Fibroblast of skin of abdomen (primary cell): ENCODE measurements at regions not wholly inside any gene's neighbourhood (a gene's known extent, or its start where the extent isn't known, plus 50 kb on each side); places are given as distances from the start of the nearest gene placed in this dataset.
"Not testable (repeated sequence)": the region's sequence is repeated elsewhere in the genome, so short reads cannot be mapped to it uniquely, and the experiment has no call there.

ENCODE experiments used
- DNase-seq: peaks from one replicate; pipeline ENCODE4 v3.0.0-alpha.2; 2013

GRCh38 chr16:54879681-54880080 lies 51.0 kb upstream of the IRX5 start:
- peak; percentile 31 for DNase-seq

- peak; percentile 30 for DNase-seq
Observed at GRCh38 chr16:54878301-54878700, 52.4 kb upstream of the IRX5 start.

GRCh38 chr16:54875443-54875842 lies 55.2 kb upstream of the IRX5 start:
- DNase-seq, result peak; percentile 31

- DNase-seq, result not testable (repeated sequence)
Observed at GRCh38 chr16:54873716-54874373, 56.8 kb upstream of the IRX5 start.

- peak; percentile 56 for DNase-seq
Observed at GRCh38 chr16:54873071-54873470, 57.6 kb upstream of the IRX5 start.

- no peak for DNase-seq
Observed at GRCh38 chr16:54870151-54870550, 60.5 kb upstream of the IRX5 start.

GRCh38 chr16:54867302-54867832 lies 63.3 kb upstream of the IRX5 start:
- no peak for DNase-seq

GRCh38 chr16:54862529-54862928 lies 68.1 kb upstream of the IRX5 start:
- no peak for DNase-seq

- no peak for DNase-seq
Observed at GRCh38 chr16:54856871-54857270, 73.8 kb upstream of the IRX5 start.

GRCh38 chr16:54847609-54848008 lies 83.1 kb upstream of the IRX5 start:
- no peak for DNase-seq

- DNase-seq, result peak; percentile 26
Observed at GRCh38 chr16:54847207-54847606, 83.5 kb upstream of the IRX5 start.

- DNase-seq, result peak; percentile 30
Observed at GRCh38 chr16:54846766-54847165, 83.9 kb upstream of the IRX5 start.

GRCh38 chr16:54843424-54843750 lies 87.3 kb upstream of the IRX5 start:
- no peak for DNase-seq

GRCh38 chr16:54842743-54843423 lies 87.8 kb upstream of the IRX5 start:
- no peak for DNase-seq

- DNase-seq, result no peak
Observed at GRCh38 chr16:54829691-54830090, 101.0 kb upstream of the IRX5 start.

- no peak for DNase-seq
Observed at GRCh38 chr16:54822892-54823291, 107.8 kb upstream of the IRX5 start.

GRCh38 chr16:54822492-54822891 lies 108.2 kb upstream of the IRX5 start:
- DNase-seq, result no peak

GRCh38 chr16:54821731-54822130 lies 108.9 kb upstream of the IRX5 start:
- no peak for DNase-seq

GRCh38 chr16:54817940-54818574 lies 112.6 kb upstream of the IRX5 start:
- DNase-seq, result no peak

- peak; percentile 34 for DNase-seq
Observed at GRCh38 chr16:54817432-54817831, 113.2 kb upstream of the IRX5 start.

- no peak for DNase-seq
Observed at GRCh38 chr16:54816471-54816870, 114.2 kb upstream of the IRX5 start.

GRCh38 chr16:54815177-54815576 lies 115.5 kb upstream of the IRX5 start:
- no peak for DNase-seq

- no peak for DNase-seq
Observed at GRCh38 chr16:54813778-54814177, 116.9 kb upstream of the IRX5 start.

GRCh38 chr16:54812229-54812628 lies 118.4 kb upstream of the IRX5 start:
- peak; percentile 5 for DNase-seq
